NCI-H1092 (cell line): ENCODE measurements at regions not wholly inside any gene's neighbourhood (a gene's known extent, or its start where the extent isn't known, plus 50 kb on each side); places are given as distances from the start of the nearest gene placed in this dataset.
A peak's percentile ranks its signal among the peaks of the same experiment; 100 is the strongest.

Experiments
- DNase-seq: peaks from one replicate; lab custom pipeline; 2025; lab: John Stamatoyannopoulos, UW

DNA sequence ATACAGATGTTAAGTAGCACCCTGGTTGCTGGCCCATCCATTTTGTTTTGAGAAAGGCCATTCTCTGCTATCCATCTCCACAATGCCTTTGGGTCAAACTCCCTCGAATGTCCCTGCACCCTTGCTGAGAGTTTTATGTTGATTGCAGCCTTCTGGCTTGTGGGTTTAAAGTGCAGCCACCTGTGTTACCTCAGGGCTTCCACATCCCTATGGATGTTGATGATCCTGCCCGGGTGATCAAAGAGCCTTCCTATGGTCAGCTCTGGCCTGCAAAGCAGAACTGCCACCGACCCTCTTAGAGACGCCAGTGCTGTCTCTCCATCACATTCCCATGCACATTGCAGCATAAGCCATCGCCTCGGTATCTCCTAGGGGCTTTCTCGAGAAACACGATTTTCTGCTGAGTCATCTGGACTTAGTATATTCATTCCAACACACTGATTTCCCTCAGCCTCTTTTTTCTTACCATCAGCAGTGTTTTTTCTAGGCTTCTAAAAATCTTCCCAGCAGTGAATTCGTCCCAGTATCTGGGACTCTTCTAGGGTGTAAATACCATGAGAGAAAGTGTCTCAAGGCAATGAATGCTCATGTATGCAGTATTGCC, 585.7 kb upstream of the TMEM132C start:
- DNase-seq: no peak

DNA sequence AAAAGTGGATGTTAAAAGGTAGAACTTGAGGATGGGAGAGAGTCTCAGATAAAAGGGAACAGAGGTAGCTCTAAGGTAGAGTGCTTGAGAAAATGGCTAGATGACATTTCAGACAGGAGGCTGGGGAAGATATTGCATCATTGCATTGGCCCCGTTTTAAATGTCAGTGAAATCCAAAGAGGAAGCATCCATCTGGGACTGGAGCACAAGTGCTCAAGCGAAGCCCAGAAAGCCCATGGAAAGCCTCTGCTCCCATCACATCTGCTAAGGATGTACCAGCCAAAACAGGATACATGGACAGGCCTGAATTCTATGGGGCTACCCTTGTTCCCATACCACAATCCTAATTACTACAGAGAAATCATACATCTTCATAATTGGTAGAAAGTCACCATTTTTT, 581.5 kb upstream of the TMEM132C start:
- no peak for DNase-seq

DNA sequence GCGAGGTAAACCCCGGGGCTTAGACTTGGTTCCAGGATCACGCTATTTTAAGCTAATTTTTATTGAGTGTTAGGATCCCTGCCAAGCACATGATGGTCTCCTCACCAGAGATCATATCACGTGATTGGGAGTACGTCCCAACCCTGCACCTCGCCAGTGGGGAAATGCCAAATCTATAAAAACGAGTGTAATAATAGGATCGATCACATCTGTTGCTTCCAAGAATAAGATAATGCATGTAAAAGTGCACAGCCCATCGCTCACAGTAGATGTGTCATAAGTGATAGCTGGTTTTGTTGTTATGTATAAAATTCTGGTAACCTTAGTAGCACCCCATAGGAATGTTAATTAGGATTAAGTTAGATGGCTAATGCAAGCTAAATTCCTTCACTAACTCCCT, 581.0 kb upstream of the TMEM132C start:
- no peak for DNase-seq

DNA sequence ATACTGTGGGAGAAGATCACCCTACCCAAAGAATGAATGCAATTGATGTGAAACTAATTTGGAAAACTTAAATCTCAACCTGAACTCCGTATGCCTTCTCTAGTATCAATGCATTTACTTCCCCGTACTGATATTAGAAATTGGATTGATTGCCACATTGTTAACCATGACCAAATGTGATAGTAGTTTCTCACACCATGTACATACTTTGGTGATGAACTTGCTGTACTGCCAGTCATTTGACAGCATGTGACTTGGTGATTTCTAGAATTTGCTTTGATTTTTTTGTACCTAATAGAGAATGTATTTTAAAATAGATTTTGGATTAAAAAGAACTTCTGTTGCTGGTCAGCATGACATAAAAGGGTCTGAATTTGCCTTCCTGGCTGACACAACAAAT, 579.8 kb upstream of the TMEM132C start:
- no peak for DNase-seq

DNA sequence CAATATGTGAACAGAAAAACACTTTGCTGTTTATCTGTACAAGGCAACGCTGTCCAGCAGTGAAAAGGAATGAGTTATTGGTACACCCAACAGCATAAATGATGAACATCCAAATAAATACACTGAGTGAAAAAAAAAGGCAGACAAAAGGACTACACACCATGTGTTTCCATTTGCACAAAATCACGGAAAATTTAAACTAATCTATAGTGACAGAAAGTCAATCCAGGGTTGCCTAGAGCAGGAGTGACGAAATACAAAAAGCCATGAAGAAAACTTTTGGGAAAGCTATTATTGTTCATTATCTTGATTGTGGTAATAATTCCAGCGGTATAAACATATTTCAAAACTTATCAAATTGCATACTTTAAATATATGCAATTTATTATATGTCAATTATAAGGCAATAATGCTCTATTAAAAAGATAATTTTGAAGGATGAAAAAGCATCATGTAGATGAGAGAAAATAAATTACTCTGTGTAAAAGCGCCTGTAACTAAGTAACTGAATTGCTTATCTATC, 578.0 kb upstream of the TMEM132C start:
- no peak for DNase-seq

DNA sequence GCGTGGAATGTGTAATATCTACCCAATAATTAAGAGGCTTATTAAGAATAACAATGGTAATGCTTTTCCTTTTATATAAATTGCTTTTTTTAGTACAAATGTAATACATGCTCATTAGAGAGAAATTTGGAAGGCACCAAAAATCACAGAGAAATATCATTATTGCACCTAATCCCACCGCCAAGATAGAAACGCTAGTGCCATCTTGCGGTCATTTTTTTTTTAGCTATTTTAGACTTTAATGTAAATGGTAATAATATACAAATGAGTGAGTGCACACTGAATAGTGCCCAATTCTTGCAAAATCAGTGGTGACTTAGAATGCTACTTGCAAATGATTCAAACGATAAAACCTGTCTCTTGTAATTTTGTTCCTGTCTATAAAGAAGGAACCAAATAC, 576.8 kb upstream of the TMEM132C start:
- DNase-seq: no peak

DNA sequence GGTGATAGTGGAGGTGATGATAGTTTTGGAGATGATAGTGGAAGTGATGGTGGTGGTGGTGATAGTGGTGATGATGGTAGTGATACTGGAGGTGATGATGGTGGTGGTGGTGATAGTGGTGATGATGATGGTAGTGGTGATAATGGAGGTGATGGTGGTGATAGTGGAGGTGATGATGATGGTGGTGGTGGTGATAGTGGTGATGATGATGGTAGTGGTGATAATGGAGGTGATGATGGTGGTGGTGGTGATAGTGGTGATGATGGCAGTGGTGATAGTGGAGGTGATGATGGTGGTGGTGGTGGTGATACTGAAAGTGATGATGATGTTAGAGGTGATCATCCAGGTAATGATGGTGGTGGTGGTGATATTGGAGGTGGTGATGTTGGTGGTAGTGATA, 570.0 kb upstream of the TMEM132C start:
- no peak for DNase-seq

DNA sequence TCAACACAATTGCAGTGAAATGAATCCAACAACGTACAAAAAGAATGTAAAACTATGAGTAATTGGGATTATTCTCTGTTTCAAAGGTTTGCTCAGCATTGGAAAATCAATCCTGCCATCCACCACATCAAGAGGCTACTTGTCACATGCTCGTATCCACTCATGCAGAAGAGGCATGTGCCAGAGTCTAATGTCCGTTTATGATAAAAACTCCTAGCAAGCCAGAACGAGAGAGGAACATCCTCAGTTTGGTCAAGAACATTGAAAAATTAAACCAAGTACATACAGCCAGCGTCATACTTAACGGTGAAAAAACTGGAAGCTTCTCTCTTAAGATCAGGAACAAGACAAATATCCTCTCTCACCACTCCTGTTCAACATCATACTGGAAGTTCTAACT, 563.9 kb upstream of the TMEM132C start:
- no peak for DNase-seq

DNA sequence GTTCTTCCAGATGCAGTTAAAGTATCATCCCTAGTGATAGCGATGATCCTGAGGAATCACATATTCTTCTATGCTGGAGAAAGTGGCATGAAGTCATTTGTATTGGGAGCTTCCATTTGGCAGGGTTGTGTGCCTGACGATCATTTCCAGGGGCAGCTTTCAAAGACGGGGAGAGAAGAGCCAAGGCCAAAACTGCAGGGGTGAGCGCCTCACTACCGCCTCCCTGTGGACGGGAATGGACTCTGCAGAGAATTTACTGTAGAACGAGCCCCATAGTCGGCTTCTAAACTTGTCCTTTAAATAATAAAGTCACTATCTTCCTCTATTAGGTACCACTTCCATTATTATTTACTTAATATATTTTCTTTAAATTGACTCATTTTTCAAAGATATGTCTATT, 555.9 kb upstream of the TMEM132C start:
- no peak for DNase-seq

DNA sequence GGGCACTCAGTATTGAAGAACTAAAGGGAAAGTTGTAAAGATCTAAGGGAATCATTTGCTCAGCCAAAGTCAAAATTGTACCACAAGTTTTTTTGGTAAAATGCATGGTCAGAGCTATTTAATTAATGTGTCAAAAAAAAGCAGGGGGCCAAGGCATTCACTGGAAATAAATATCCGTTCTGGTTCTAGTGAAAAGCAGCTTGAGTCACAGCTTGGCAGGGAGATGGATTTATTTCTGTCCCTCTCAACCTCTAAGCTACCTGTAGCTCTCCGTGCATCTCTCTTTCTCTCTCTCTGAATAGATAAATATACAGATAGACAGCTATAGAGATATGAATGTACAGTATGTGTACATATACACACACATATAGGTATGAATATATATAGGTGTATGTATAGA, 554.4 kb upstream of the TMEM132C start:
- no peak for DNase-seq

DNA sequence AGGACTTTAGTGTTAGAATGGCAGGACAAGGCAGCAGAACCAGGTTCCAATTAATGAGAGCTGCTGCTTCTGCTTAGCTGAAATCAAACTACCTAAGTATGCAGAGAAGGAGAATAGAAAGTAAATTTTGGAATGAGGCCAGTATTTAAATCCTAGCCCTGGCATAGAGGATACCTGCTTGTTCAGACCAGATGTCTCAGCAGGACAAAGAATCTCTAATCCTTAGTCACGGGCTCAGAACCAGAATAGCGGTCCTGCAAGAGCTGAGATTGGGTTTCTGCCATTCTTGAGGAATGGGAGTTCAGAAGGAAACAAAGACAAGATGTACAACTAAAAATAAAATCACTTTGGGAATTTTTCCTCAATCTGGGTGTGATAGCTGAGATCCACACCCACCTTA, 550.8 kb upstream of the TMEM132C start:
- no peak for DNase-seq

DNA sequence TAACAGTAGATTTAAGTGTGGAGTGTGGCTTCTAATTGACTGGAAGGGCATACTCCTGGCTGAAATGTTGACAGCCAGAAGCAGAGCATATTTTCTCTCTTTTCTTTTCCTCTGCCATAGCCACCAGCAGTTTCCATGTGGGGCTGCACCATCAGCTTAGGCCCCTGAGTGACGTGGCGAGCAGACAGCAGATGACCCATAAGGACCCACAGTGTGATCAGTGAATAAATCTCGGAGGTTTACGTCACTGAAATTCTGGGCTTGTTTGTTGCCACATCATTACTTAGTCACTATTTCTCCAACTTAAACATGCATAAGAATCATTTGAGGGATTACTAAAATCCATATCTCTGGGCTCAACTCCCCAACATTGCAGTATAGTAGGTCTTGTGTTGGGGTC, 549.7 kb upstream of the TMEM132C start:
- no peak for DNase-seq

DNA sequence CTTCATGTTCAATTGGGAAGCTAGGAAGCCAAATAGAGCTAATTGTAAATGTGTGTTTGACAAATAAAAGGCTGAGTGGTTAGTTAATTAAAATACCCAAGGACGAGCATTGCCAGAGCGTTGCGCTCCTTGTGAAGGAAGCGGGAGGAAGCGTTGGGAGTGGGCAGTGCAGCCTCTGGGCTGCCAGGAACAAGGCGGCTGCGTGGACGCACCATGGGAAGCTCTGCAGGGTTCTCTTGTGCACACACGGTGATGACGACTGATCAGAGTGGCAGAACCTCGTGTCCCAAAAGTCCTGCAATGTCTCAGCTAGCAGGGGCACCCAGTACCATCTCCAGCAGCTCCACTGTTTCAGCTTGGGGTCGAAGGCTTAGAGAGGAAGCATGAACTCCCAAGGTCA, 546.6 kb upstream of the TMEM132C start:
- DNase-seq: no peak

DNA sequence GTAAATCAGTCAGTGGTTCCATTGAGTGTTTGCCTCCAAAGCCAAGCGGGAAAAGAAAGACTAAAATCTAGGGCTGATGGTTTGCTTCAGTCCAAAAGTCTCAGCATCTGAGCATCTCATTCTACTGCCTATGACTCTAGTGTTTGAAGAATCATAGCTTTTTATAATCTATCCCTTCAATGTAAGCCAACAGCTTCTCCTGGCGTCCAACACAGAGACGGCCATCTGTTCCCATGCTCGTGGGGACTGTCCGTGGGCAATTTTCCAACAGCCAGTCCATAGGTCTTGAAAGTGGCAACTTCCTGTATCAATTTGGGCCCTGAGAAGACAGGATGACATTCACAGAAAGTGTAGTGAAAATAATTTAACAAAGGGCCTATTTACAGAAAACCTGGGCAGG, 544.4 kb upstream of the TMEM132C start:
- peak; percentile 12 for DNase-seq

DNA sequence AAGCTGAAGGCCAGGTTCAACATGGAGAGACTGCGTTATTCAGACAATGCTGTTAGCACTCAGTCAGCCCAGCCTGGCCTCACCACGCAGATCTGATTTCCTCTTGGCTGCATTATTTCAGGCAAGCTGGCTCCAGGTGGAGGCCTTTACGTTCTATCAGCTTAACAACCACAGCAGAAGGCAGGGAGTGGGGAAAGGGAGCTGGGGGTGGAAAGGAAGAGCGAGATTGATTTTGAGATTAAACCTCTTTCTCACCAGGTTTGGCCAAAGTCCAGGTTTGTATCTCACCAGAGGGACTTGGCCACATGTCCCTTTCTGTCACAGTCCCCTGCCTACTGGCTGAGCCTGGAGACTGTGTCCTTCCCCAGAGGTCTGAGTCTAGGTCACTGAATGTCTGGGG, 543.7 kb upstream of the TMEM132C start:
- peak; percentile 37 for DNase-seq

DNA sequence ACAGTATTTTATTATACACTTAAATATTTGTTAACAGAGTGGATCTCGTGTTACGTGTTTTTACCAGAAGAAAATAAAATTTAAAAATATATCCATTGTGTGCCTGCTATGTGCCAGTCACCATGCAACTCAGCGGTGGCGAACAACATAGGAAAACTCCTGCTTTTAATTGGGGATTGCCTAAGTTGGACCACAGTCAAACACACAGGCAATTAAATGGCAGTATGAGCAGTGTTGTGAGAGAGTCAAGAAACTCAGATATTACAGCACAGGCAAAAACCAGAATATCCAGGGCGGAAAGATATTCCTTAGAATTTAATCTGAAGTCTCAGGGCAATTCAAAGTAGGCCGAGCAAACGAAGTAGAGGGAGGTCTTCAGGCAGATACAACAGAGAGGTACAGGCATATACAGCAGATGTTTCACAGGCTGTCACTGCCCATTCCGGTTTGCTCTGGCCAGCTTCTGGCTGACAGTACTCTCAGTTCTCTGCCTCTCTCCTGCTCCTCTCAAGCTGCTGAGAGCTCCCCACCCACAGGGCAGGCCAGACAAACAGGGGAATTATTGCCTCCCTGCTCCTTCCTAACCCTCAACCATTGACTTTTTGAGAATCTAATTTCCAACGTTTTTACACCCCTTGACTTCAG, 540.2 kb upstream of the TMEM132C start:
- DNase-seq: no peak

DNA sequence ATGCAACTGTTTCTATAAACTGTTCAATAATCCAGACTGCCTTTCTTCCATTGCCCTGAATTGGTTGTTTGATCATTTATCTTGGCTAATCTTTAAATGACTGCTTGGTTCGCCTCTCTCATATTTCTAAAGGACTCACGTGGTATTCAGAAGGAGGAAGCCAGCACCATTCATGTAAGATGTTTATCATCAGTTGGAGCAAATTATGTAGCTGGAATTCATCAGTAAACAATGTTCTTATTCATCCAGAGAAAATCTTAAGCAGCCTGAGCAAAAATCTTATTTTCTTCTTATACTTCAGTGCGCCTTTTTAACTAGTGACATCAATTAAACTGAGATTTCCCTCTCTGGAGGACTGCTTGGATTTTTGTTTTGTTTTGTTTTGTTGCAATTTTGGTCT, 538.7 kb upstream of the TMEM132C start:
- no peak for DNase-seq

DNA sequence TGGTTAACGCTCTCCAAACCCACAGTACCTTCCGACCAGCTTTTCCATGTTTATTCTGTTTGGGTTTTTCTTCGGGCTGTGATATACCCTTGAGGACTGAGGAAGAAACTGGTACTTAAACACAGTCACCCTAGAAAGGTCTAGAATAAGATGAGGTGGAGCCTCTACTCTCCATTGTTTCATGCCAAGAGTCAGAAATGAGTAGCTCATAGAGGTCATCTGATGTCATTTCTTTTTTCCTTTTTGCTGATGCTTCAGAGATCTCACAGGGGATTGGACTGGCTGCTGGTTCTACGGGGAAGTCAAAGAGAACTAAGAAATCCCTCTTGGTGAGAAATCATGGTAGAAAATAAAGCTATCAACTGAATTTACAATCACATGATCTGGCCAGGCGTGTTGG, 538.2 kb upstream of the TMEM132C start:
- no peak for DNase-seq

DNA sequence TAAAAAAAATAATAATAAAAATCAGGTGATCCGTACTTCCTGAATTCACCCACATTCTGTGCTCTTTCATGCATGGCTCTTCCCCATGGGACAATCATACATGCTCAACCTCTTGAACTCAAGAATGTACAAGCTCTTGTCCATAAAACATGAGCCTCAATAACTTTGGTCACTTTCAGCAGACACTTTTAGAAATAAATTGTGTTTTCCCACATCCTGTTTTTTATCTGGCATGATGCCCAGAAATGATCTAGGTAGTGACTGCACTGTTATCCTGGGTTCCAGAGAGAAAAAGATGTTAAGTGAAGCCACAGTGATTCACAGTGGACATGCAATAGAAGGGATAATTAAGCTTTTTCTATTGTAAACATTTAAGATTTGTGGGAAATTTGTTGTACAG, 537.6 kb upstream of the TMEM132C start:
- no peak for DNase-seq

DNA sequence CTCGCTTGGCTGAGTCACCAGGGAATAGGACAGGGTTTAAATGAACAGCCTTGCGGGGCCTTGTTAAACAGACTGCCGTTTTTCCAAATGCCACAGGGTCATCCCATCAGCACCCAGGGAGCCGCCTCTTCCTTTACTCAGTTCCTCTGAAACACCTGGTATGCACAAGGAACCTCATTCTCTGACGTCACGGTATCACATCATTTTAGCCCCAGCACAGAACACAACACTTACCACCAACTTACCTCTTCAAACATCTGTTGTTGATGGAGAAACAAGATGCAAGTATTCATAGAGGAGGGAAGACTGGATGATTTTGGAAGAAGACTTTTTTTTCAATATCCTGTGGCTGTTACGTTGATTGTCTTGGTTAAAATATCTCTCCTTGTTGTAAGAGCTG, 535.3 kb upstream of the TMEM132C start:
- no peak for DNase-seq

DNA sequence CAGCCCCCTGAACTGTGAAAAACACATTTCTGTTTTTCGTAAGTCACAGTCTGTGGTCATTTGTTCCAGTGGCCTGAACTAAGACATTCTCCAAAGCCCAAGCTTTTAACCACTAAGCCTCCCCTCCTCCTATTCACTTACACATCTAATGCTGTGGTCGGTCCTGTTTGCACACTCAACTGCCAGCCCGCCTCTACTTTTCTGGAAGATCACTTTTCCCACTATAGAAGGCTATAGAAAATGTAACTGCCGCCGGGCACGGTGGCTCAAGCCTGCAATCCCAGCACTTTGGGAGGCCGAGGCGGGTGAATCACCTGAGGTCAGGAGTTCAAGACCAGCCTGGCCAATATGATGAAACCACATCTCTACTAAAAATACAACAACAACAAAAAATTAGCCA, 524.7 kb upstream of the TMEM132C start:
- no peak for DNase-seq

DNA sequence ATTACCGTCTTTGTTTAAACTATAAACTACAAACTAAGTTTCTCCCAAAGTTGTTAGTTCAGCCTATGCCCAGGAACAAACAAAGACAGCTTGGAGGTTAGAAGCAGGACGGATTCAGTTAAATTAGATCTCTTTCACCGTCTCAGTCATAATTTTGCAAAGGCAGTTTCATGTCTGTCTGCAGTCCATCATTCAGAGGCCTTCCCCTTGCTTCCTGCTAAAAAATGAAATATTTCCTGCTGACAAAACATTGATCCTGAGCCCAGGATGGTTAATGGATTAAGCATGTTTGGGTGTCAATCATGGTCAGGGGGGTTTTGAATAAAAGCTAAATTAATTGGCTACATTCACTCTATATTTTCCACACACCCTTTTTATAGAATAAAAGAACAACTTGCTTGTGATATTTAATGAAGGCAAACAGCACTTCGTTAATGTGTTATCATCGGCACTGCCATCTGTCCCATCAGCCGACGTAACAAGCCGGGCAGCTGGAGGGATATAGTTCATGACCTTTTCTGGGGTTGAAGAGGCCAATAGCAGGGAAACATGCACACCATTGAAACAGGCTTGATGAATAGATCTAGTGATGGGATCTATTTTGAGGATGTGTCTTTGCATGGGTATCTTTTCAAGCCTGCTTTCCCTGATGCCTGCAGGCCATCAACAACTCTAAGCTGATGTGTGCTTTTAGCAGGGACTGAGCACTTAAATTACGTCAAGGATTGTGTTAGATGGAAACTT, 521.3 kb upstream of the TMEM132C start:
- DNase-seq: no peak

DNA sequence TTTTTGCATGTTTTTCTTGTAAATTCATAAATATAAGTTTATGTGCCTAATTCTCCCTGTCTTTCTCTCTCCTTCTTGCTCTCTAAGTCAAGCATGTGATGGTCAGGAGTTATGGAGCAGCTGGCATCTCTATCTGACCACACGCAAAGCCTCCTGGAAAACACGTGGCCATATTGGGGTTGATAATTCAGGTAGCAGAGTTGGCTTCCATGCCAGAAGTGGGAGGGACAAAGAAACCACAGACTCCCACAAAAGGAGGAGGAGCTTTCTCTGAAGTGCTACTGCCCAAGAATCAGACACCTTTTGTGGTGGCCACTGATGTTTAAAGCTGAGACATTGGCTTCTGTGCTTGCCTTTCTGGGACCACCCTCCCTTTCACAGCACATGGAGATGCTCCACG, 517.6 kb upstream of the TMEM132C start:
- DNase-seq: no peak
